SJSA1 (cell line): ENCODE measurements at regions not wholly inside any gene's neighbourhood (a gene's known extent, or its start where the extent isn't known, plus 50 kb on each side); places are given as distances from the start of the nearest gene placed in this dataset.

ENCODE experiments used
- DNase-seq, 2 experiments: peaks; one replicate each; pipeline ENCODE4 v3.0.0-alpha.2; 2015 to 2020; ENCODE audit warnings: low spot score in 2 of 2, low read depth in 1 of 2
- H3K27ac ChIP-seq: fragments of 250-450 bp; sonication (Bioruptor Pico); 2 replicates; pipeline ENCODE4 v1.5.1; 2020; ENCODE audit warnings: mild to moderate bottlenecking, moderate library complexity
- H3K27me3 ChIP-seq: fragments of 250-450 bp; sonication (Bioruptor Pico); replicated peaks from 2 replicates; pipeline ENCODE4 v1.5.1; 2020; ENCODE audit warnings: mild to moderate bottlenecking, moderate library complexity
- H3K36me3 ChIP-seq: fragments of 250-450 bp; sonication (Bioruptor Pico); 2 replicates; pipeline ENCODE4 v1.5.1; 2020; ENCODE audit warnings: mild to moderate bottlenecking
- H3K4me1 ChIP-seq: fragments of 250-450 bp; sonication (Bioruptor Pico); replicated peaks from 2 replicates; pipeline ENCODE4 v1.6.1; 2021; ENCODE audit warnings: mild to moderate bottlenecking
- H3K4me3 ChIP-seq: fragments of 250-450 bp; sonication (Bioruptor Pico); 2 replicates; pipeline ENCODE4 v1.5.1; 2020; ENCODE audit warnings: mild to moderate bottlenecking
- H3K9me3 ChIP-seq: fragments of 250-450 bp; sonication (Bioruptor Pico); replicated peaks from 2 replicates; pipeline ENCODE4 v1.5.1; 2020; ENCODE audit warnings: mild to moderate bottlenecking

DNA sequence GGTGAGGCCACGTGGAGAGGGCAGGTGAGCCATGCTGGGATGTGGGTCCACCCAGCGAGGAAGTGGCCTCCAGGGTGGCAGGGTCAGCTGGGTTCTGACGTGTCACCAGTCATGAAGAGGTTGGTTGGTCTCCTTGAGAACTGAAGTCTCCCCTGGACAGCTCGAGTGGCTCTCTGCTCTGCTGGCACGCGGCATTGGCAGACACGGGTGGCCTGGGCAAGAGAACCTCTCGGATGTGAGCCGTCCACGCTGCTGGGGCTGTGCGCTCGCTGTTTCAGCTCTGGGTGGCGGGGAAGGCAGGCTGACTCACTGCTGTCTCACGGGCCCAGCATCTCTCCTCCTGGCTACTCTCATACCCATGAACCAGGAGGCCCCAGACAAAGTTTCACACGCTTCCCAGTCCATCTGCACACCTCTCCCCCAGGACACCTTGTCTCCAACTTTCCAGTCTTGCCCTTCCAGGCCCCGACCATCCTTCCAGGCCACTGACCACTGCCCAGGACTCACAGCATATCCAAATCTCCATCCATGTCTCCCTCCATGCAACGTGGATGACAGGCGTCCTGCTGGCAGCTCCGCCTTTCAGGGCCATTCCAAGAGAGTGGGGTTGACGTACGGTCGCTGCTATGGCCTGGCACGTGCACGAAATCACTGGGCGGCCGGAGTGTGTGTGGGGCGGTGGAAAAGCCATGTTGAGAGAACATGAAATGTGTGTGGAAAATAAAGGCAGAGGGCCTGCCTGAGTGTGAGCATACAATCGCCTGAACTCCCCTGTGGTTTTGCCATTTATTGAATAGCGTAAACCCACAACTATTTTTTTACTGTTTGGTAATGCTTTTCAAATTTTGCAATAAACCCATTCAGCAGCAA, 145.0 kb upstream of the COL5A1 start:
- H3K4me1 ChIP-seq = peaks cover 27% of the 10 kb centered on the region
- no peaks in the 10 kb centered on the region for H3K36me3 ChIP-seq
- no peaks in the 10 kb centered on the region for H3K27me3 ChIP-seq
- peak; percentile 67 to 75 for DNase-seq
- H3K9me3 ChIP-seq = no peaks in the 10 kb centered on the region
- peak overlapping the region; percentile 80 for H3K27ac ChIP-seq
- no peak overlapping the region; the same call in 1 of the 2 replicates for H3K4me3 ChIP-seq

DNA sequence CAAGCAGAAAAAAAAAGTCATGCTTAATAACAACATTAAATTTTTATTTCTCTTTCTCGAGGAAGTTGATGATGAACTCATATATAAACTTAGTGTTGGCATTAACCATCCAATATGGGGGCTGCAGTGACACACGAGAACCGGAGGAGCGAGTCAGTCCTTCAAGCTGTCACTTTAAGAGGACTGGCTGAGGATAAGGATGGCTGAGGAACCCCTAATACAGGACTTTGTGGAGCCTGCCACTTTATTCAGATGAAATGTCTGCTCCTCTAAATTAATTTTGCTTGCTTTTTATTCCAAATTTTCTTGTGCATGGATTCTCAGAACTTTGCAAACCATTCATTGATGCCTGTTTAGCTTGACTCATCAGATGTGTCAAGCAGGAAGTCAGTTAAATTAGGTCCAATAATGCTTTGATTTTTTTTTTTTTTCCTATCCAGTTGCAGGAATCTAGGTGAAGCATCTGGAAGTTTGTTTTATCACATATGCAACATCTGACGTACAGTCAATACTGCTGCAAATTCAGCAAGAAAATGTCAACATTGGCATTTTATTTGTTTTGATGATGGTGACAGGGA, 144.2 kb upstream of the COL5A1 start:
- Histone ChIP-seq H3K27me3 (no peaks in the 10 kb centered on the region), H3K9me3 (no peaks in the 10 kb centered on the region), H3K4me3 (no peak overlapping the region), H3K4me1 (peaks cover 31% of the 10 kb centered on the region), H3K27ac (peak overlapping the region; percentile 80), H3K36me3 (no peaks in the 10 kb centered on the region)
- DNase-seq = peak in 1 of 2 experiments; percentile 31

DNA sequence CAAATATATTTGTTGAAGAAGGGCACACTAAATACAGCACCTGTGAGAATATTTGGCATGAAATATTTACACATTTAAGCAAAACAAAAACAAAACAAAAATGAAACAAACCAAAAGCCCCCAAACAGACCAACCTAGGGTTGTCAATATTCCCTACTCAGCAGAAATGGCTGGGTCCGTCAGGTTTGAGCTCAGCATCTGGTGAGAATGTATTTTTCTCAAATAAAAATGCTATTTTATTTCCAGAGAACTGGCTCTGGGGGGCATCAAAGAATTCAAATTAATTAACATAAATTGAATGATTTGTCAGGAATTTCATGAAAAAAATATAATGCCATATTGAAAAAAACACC, 142.8 kb upstream of the COL5A1 start:
- no peaks in the 10 kb centered on the region for H3K9me3 ChIP-seq
- DNase-seq = no peak

DNA sequence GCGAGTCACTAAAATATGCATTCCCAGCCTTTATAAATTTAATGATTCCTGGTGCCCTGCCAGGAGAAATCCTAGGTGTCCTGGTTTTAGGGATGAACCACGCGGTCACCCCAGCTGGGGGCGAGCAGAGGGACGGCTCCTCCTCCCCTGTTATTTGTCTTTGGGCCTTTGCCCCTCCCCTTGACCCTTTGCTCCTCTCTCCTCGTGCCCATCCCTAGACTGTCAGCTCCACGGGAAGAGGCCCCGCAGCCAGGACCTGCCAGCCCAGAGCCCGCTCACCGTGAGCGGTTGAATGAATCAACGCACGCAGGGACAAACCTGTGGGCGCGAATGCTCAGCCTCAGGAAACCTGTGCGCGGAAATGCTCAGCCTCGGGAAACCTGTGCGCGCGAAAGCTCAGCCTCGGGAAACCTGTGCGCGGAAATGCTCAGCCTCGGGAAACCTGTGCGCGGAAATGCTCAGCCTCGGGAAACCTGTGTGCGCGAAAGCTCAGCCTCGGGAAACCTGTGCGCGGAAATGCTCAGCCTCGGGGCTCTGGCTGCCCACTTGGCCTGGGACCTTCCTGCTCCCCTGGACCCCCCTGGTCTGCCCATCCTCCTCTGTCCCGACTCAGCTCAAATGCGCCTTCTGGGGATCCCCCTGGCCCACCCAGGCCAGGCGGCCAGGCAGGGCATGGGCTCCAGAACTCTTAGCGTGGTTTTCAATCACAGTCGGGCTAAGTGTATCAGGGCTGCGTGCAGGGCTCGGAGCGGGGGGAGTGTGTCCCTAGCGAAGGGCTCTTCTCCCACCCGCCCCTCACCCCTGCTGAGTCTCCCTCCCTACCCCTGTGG, 140.5 kb upstream of the COL5A1 start:
- H3K4me1 ChIP-seq = peaks cover 44% of the 10 kb centered on the region
- H3K27me3 ChIP-seq = no peaks in the 10 kb centered on the region
- H3K27ac ChIP-seq = no peak overlapping the region
- no peaks in the 10 kb centered on the region for H3K9me3 ChIP-seq
- H3K4me3 ChIP-seq = no peak overlapping the region
- DNase-seq = no peak
- no peaks in the 10 kb centered on the region for H3K36me3 ChIP-seq

More for the DNA sequence above, 142.8 kb upstream of the COL5A1 start:
- no peak overlapping the region for H3K4me3 ChIP-seq
- H3K27ac ChIP-seq = no peak overlapping the region
- no peaks in the 10 kb centered on the region for H3K36me3 ChIP-seq
- H3K4me1 ChIP-seq = peaks cover 46% of the 10 kb centered on the region
- H3K27me3 ChIP-seq = no peaks in the 10 kb centered on the region

DNA sequence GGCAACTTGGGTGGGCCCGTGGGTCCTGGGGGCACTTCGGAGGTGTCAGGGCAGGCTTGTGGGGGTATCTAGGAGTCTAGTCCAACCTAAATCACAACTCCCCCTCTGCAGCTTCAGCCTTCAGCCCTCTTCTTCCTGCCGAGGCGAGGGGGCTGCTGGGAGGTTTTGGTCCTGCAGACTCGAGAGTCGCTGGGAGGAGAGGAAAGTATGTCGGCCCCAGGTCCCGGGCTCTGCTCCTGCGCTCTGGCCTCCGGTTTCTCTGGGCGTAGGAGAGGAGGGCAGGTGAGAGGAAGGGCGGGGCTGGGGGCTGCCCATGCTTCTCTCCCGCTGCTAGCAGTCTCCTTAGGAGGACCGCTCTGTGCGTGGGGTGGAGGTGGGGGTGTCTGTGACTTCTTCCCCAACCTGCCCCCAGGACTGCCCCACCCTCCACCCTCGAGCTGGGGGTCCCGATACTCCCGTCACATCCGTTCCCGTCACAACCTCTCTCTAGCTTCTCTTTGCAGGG, 139.8 kb upstream of the COL5A1 start:
- DNase-seq = no peak
- H3K9me3 ChIP-seq = no peaks in the 10 kb centered on the region
- H3K36me3 ChIP-seq = no peaks in the 10 kb centered on the region
- no peak overlapping the region for H3K4me3 ChIP-seq
- no peaks in the 10 kb centered on the region for H3K27me3 ChIP-seq
- H3K27ac ChIP-seq = peak overlapping the region; percentile 96
- peaks cover 37% of the 10 kb centered on the region for H3K4me1 ChIP-seq

DNA sequence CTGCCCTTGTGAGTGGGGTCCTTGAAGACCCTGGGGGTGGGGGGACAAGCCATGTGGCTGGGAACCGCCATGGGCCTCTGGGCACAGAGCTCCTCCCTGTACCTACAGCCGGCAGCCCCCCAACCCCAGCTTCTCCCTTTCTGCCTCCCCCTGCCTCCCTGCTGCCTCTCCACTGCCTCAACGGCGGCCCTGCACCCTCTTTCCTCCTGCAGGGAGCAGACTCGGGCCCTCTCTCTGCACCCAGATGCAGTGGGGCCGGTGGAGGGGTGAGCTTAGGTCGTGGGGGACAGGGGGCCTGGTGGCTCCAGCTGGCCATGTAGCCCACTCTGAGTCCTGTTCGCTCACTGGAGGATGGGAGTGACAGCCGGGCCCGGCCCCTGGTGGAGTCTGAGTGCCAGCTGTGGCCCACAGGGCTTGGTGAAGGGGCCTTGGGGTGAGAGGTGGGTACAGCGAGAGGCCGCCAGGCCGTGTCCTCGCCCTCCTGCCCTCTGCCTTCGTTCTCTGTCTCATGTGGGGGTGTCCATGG, 139.3 kb upstream of the COL5A1 start:
- no peak for DNase-seq
- Histone ChIP-seq H3K9me3 (no peaks in the 10 kb centered on the region), H3K27me3 (no peaks in the 10 kb centered on the region), H3K27ac (peak overlapping the region; percentile 96), H3K4me3 (no peak overlapping the region), H3K4me1 (peaks cover 32% of the 10 kb centered on the region), H3K36me3 (no peaks in the 10 kb centered on the region)

DNA sequence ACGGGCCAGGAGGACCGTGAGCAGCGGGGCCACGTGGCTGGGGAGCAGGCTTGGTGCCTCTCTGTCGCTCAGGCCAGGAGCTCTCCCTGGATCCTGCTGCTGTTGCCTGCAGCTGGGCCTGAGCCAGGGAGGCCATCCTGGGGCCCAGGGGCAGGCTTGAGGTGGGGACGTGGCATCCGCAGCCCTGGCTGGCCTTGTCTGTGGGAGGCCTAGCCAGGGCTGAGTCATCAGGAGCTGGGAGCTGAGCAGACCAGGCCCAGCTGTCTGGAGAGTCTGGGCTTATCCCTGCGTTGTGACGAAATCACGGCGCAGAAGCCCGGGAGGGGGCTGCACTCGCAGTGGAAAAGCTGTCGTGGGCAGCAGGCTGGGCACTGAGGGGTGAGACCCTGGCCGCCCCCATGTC, 138.8 kb upstream of the COL5A1 start:
- H3K27me3 ChIP-seq = no peaks in the 10 kb centered on the region
- no peak overlapping the region for H3K4me3 ChIP-seq
- H3K9me3 ChIP-seq = no peaks in the 10 kb centered on the region
- H3K27ac ChIP-seq = peak overlapping the region; percentile 96
- peak; percentile 89 to 97 for DNase-seq
- H3K4me1 ChIP-seq = peaks cover 27% of the 10 kb centered on the region
- H3K36me3 ChIP-seq = no peaks in the 10 kb centered on the region

DNA sequence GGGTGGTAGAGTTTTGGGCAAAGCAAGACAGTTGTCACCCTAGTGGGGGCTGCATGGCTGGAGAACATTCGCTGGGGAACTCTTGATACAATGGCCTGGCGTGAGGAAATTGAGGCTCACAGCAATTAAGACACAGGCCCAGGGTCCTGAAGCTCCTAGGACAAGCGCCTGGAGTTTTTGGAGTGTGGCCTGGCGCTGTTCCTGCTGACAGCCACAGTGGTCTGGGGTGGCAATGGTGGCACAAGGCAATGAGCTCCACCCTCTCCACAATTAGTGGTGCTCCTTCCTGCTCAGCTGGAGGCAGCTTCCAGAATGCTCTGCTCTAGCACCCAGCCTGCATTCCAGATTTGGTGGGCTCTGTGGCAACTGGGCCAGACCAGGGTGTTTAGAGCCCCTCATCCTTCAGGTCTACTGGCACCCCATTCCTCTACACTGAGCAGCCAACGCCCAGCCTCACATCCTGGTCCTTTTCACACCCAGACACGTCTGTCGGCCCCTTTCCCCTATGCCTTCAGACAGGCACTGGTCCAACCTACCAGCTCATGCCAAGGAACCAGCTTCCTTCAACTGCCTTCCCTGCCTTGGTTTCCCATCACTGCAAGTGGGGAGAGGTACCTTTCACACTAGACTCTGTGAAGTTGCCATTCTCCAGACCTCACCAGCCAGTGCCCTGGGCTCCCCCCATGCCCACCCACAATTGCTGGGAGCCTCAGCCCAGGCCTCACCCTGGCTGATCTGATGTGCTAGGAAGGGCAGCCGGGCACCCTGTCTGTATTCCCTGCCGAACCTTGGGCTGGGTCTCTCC, 138.1 kb upstream of the COL5A1 start:
- H3K9me3 ChIP-seq = no peaks in the 10 kb centered on the region
- H3K4me1 ChIP-seq = peaks cover 20% of the 10 kb centered on the region
- no peaks in the 10 kb centered on the region for H3K36me3 ChIP-seq
- peak overlapping the region; percentile 96 for H3K27ac ChIP-seq
- no peak for DNase-seq
- no peaks in the 10 kb centered on the region for H3K27me3 ChIP-seq
- no peak overlapping the region for H3K4me3 ChIP-seq

DNA sequence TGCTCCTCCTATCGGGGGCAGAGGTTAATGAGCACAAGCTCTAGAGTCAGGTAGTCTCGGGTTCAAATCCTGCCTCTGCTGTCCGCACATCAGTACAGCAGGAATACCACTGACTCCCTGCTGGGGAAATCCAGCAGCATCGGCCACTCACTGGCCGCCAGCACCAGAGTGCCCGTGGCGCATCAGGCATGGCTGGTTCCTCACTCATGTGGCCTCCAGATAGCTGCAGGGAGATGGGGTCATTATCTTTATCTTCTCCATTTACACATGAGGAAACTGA, 137.6 kb upstream of the COL5A1 start:
- no peaks in the 10 kb centered on the region for H3K9me3 ChIP-seq
- H3K4me3 ChIP-seq = no peak overlapping the region
- H3K27me3 ChIP-seq = no peaks in the 10 kb centered on the region
- no peaks in the 10 kb centered on the region for H3K36me3 ChIP-seq
- H3K4me1 ChIP-seq = peaks cover 20% of the 10 kb centered on the region
- no peak overlapping the region for H3K27ac ChIP-seq
- DNase-seq = no peak

DNA sequence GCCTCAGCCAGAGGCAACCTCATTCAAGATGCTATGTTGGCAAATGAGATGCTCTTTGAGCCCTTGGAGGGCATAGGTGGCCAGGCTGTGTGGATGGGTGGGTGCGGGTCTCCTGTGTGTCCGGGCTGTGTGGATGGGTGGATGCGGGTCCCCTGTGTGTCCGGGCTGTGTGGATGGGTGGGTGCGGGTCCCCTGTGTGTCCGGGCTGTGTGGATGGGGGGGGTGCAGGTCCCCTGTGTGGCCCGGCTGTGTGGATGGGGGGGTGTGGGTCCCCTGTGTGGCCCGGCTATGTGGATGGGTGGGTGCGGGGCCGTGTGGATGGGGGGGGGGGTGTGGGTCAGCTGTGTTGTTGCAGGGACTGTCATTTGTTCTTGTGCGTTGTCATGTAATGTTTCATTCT, 136.6 kb upstream of the COL5A1 start:
- Histone ChIP-seq H3K36me3 (no peaks in the 10 kb centered on the region), H3K9me3 (no peaks in the 10 kb centered on the region), H3K27me3 (no peaks in the 10 kb centered on the region), H3K4me3 (no peak overlapping the region), H3K27ac (no peak overlapping the region), H3K4me1 (peaks cover 20% of the 10 kb centered on the region)
- no peak for DNase-seq

DNA sequence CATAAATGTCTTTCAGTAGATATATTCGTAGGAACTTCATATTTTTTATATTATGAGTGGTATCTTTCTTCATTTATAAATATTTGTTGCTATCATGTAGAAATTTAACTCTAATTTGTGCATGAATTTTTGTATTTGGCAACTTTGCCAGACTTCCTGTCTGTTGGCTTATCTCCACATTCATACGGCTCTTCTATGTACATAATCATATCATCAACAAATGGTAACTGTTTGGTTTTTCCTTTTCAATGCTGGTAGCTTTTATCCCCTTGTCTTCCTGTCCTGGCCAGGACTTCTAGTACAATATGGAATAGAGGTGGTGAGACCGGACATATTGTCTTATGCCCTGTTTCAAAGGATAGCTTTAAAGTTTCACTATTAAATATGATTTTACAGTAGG, 132.3 kb upstream of the COL5A1 start:
- Histone ChIP-seq H3K9me3 (no peaks in the 10 kb centered on the region), H3K27ac (no peak overlapping the region), H3K36me3 (no peaks in the 10 kb centered on the region), H3K27me3 (no peaks in the 10 kb centered on the region), H3K4me3 (no peak overlapping the region), H3K4me1 (no peaks in the 10 kb centered on the region)
- DNase-seq = no peak

DNA sequence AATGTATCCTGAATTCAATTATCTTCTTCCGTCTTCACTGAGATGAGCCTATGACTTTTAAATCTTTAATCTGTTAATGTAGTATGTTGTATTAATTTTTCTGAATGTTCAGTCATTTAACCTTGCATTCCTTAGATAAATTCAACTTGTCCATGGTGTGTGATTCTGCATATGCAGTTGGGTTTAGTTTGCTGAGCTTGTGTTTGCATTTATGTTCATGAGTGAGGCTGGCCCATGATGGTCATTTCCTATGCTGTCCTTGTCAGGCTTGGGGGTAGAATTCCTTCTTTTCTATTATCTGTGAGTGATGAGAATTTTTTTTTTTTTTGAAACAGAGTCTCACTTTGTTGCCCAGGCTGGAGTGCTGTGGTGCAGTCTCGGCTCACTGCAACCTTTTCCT, 131.8 kb upstream of the COL5A1 start:
- Histone ChIP-seq H3K4me1 (no peaks in the 10 kb centered on the region), H3K36me3 (no peaks in the 10 kb centered on the region), H3K9me3 (no peaks in the 10 kb centered on the region), H3K27ac (no peak overlapping the region), H3K27me3 (no peaks in the 10 kb centered on the region), H3K4me3 (no peak overlapping the region)
- no peak for DNase-seq

DNA sequence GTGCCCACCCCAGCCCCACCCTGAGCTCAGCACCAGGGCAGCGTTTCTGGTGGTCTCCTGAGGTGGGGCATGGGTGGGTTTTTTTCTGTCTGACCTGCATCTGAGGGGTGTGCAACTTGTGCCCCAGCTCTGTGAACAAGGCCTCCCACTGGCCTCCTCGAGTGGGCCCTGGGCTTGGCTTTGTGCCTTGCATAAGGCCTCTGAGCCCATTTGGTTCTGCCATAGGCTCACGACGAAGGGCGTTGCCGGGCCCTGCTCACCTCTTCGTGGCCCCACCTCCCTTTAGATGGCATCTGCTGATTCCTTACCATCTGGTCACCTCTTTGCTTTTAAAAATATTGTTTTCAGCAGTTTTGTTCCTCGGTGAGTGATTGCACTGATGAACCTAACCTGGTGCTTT, 127.1 kb upstream of the COL5A1 start:
- DNase-seq = peak in 1 of 2 experiments; percentile 19
- H3K27ac ChIP-seq = no peak overlapping the region
- H3K9me3 ChIP-seq = no peaks in the 10 kb centered on the region
- no peak overlapping the region for H3K4me3 ChIP-seq
- no peaks in the 10 kb centered on the region for H3K4me1 ChIP-seq
- H3K36me3 ChIP-seq = no peaks in the 10 kb centered on the region
- H3K27me3 ChIP-seq = no peaks in the 10 kb centered on the region
